Heart right ventricle (tissue), 16 donors: ENCODE measurements at regions not wholly inside any gene's neighbourhood (a gene's known extent, or its start where the extent isn't known, plus 50 kb on each side); places are given as distances from the start of the nearest gene placed in this dataset.

Source experiments
- ATAC-seq, 8 donors: fragments of 200-7000 bp; cut with Tn5 transposase; one replicate each; pipeline ENCODE4 v1.9.1; 2020; ENCODE audit warnings: mild to moderate bottlenecking in 8 of 8, moderate library complexity in 8 of 8, moderate number of reproducible peaks in 1 of 8
- DNase-seq, 2 donors: peaks; one replicate each; pipeline ENCODE4 v3.0.0-alpha.2; 2020
- H3K27ac ChIP-seq, 10 donors: fragments of 200-600 bp; sonication (generic) in 2 of 10; one replicate each; pipeline versions ENCODE4 v1.5.0 to v1.8.0; 2020 to 2022; ENCODE audit warnings: mild to moderate bottlenecking in 3 of 10
- H3K27me3 ChIP-seq, 7 donors: fragments of 200-600 bp; one replicate each; pipeline ENCODE4 v1.8.0; 2021 to 2022; ENCODE audit warnings: mild to moderate bottlenecking in 2 of 7
- H3K36me3 ChIP-seq, 9 donors: fragments of 200-600 bp; sonication (generic) in 1 of 9; one replicate each; pipeline versions ENCODE4 v1.5.0 to v1.8.0; 2020 to 2022; ENCODE audit warnings: mild to moderate bottlenecking in 2 of 9
- H3K4me1 ChIP-seq, 9 donors: fragments of 200-600 bp; sonication (generic) in 1 of 9; one replicate each; pipeline versions ENCODE4 v1.5.0 to v1.8.0; 2020 to 2022; ENCODE audit warnings: mild to moderate bottlenecking in 4 of 9
- H3K4me3 ChIP-seq, 10 donors: fragments of 200-600 bp; sonication (generic) in 2 of 10; one replicate each; pipeline versions ENCODE4 v1.5.0 to v1.8.0; 2020 to 2022; ENCODE audit warnings: mild to moderate bottlenecking in 7 of 10, moderate library complexity in 2 of 10
- H3K9me3 ChIP-seq, 11 donors: fragments of 200-600 bp in 10 of 11; sonication (generic) in 2 of 11; one replicate each; pipeline versions ENCODE4 v1.5.0 to v1.8.0; 2013 to 2022; ENCODE audit warnings: mild to moderate bottlenecking in 2 of 11, control low read depth in 1 of 11, moderate library complexity in 1 of 11
- CTCF ChIP-seq, 9 donors: fragments of 200-600 bp; sonication (generic) in 2 of 9; IDR thresholded peaks; one replicate each; pipeline versions ENCODE4 v1.5.0 to v1.8.0; 2021 to 2022; ENCODE audit warnings: antibody characterized with exemption in 9 of 9, mild to moderate bottlenecking in 5 of 9, moderate library complexity in 1 of 9
- WGBS, 2 donors: extraction: QIAGEN DNeasy Blood & Tissue Kit; methylation state at CpG; one replicate each; pipeline ENCODE4 v1.1.7; 2013; ENCODE audit warnings: inconsistent platforms in 1 of 2; 5-methylcytosine and 5-hydroxymethylcytosine counted together
- intact Hi-C, 10 donors: fragments of 100-400 bp; cut with DNase I; formaldehyde crosslinking; loops; one replicate each; pipeline versions ENCODE4 v1.11.1 to v1.14.2; 2022
- donor health status: Arrhythmogenic right ventricular cardiomyopathy.
- donor health status: ischemic (EF 13 %, LVEDD 7.1; RV severe dilation, severe dysfunction).
- donor health status: healthy with polysubstance abuse.
- donor health status: DM: no; HTN: yes; CAD: no.
- donor health status: DM: no; HTN: no; CAD: no.
- donor health status: ischemic (EF 25% LVEDD 6.9; RV normal size, moderate dysfunction).
- donor health status: ischemic (EF 25% LVEDD 5.7; RV mildly dilated, moderate dysfunction).
- donor health status: healthy.
- donor health status: DM: yes; HTN: yes; CAD: no.
- donor health status: Ischemic cardiomyopathy.
- donor health status: ischemic (EF 35%, LVEDD 5.7; RV mildly dilated, moderate dysfunction).
- donor health status: nonischemic (EF 11% LVEDD 7.7; RV severe dilation, severe dysfunction).
- donor health status: DM: yes; HTN: yes; CAD: no.
- donor health status: PGD.
- donor health status: ischemic (EF 29% LVEDD 5.4; RV normal size, mild dysfunction).
- donor health status: nonischemic (EF 23%, LVEDD 6.1; RV moderate dilation, normal function).

- TF ChIP-seq CTCF (IDR thresholded peaks at IDR 0.05), result peak in 1 of 9 donors; percentile 12
- Histone ChIP-seq H3K9me3 (no peaks in the 10 kb centered on the region), H3K36me3 (no peaks in the 10 kb centered on the region), H3K27ac (no peak overlapping the region), H3K27me3 (no peaks in the 10 kb centered on the region), H3K4me3 (no peak overlapping the region), H3K4me1 (no peaks in the 10 kb centered on the region)
- 46 to 57% methylated on average over 2 of the region's 2 CpGs for WGBS, 2 donors
- intact Hi-C loops, result no loop called here
- DNase-seq, result no peak
- ATAC-seq, result no peak
Measured at GRCh38 chr6:97726378-97726777, 443.4 kb upstream of the MMS22L start.

- TF ChIP-seq CTCF (IDR thresholded peaks at IDR 0.05), result no peak
- WGBS, 2 donors, result 58 to 59% methylated on average over 3 of the region's 3 CpGs
- H3K27me3 ChIP-seq, result no peaks in the 10 kb centered on the region
- no peak overlapping the region for H3K27ac ChIP-seq
- H3K9me3 ChIP-seq, result peaks cover 0 to 6% (median 0%) of the 10 kb centered on the region in 11 donors
- intact Hi-C loops, result no loop called here
- ATAC-seq, result no peak
- H3K36me3 ChIP-seq, result no peaks in the 10 kb centered on the region
- no peaks in the 10 kb centered on the region for H3K4me1 ChIP-seq
- no peak for DNase-seq
- H3K4me3 ChIP-seq, result no peak overlapping the region
Measured at GRCh38 chr6:97732045-97732444, 449.0 kb upstream of the MMS22L start.

- H3K27ac ChIP-seq, result no peak overlapping the region
- H3K36me3 ChIP-seq, result no peaks in the 10 kb centered on the region
- no peak for TF ChIP-seq CTCF (IDR thresholded peaks at IDR 0.05)
- WGBS, 2 donors, result 61 to 65% methylated on average over 3 of the region's 3 CpGs
- ATAC-seq (no peak), DNase-seq (no peak)
- intact Hi-C loops, result no loop called here
- H3K9me3 ChIP-seq, result peaks cover 0 to 3% (median 0%) of the 10 kb centered on the region in 11 donors
- no peak overlapping the region for H3K4me3 ChIP-seq
- H3K4me1 ChIP-seq, result no peaks in the 10 kb centered on the region
- H3K27me3 ChIP-seq, result no peaks in the 10 kb centered on the region
Measured at GRCh38 chr6:97757575-97757974, 474.6 kb upstream of the MMS22L start.

GRCh38 chr6:97765461-97765860, 482.4 kb upstream of the MMS22L start:
- Histone ChIP-seq H3K9me3 (no peaks in the 10 kb centered on the region), H3K27me3 (no peaks in the 10 kb centered on the region), H3K27ac (no peak overlapping the region), H3K36me3 (no peaks in the 10 kb centered on the region), H3K4me3 (no peak overlapping the region), H3K4me1 (no peaks in the 10 kb centered on the region)
- no peak for ATAC-seq
- no peak for DNase-seq
- TF ChIP-seq CTCF (IDR thresholded peaks at IDR 0.05), result no peak
- intact Hi-C loops, result no loop called here
- 51 to 72% methylated on average over 1 of the region's 1 CpG for WGBS, 2 donors

GRCh38 chr6:97771372-97771771, 488.4 kb upstream of the MMS22L start:
- intact Hi-C loops, result no loop called here
- no peak for TF ChIP-seq CTCF (IDR thresholded peaks at IDR 0.05)
- Histone ChIP-seq H3K27ac (no peak overlapping the region), H3K27me3 (no peaks in the 10 kb centered on the region), H3K4me1 (no peaks in the 10 kb centered on the region), H3K9me3 (no peaks in the 10 kb centered on the region), H3K4me3 (no peak overlapping the region), H3K36me3 (no peaks in the 10 kb centered on the region)
- DNase-seq (no peak), ATAC-seq (no peak)
- WGBS, 2 donors, result 44 to 57% methylated on average over 2 of the region's 2 CpGs
